HL-60 (cell line): ENCODE measurements at regions not wholly inside any gene's neighbourhood (a gene's known extent, or its start where the extent isn't known, plus 50 kb on each side); places are given as distances from the start of the nearest gene placed in this dataset.
"Not testable (repeated sequence)": the region's sequence is repeated elsewhere in the genome, so short reads cannot be mapped to it uniquely, and the experiment has no call there.

Experiments
- DNase-seq, 2 experiments: peaks; one replicate each; pipeline ENCODE4 v3.0.0-alpha.2; 2010 to 2020; ENCODE audit warnings: low read depth in 1 of 2, low spot score in 1 of 2
- H3K27ac ChIP-seq: fragments of 250-450 bp; sonication (Bioruptor Pico); replicated peaks from 2 replicates; pipeline ENCODE4 v1.5.1; 2020; ENCODE audit warnings: mild to moderate bottlenecking, moderate library complexity
- H3K27me3 ChIP-seq: fragments of 250-450 bp; sonication (Bioruptor Pico); 2 replicates; pipeline ENCODE4 v1.5.1; 2021; ENCODE audit warnings: mild to moderate bottlenecking, moderate library complexity; ENCODE audit not compliant: insufficient read depth, poor library complexity, severe bottlenecking
- H3K4me3 ChIP-seq: replicated peaks from 2 replicates; pipeline ENCODE4 v1.5.1; 2011; ENCODE audit warnings: mild to moderate bottlenecking, control low read depth, low read length; ENCODE audit not compliant: insufficient read depth
- CTCF ChIP-seq: IDR thresholded peaks from one replicate; pipeline ENCODE4 v1.5.1; 2011; ENCODE audit warnings: low read length, control low read depth, inconsistent platforms; ENCODE audit not compliant: insufficient read depth
- GABPA ChIP-seq: IDR thresholded peaks from 2 replicates; pipeline ENCODE4 v1.6.1; 2012; ENCODE audit warnings: low read depth
- POLR2AphosphoS5 ChIP-seq: IDR thresholded peaks from 2 replicates; pipeline ENCODE4 v1.6.1; 2012; ENCODE audit warnings: low read depth
- REST ChIP-seq: IDR thresholded peaks from 2 replicates; pipeline ENCODE4 v1.6.1; 2012; ENCODE audit warnings: low read depth; ENCODE audit not compliant: insufficient replicate concordance
- SPI1 ChIP-seq: IDR thresholded peaks from 2 replicates; pipeline ENCODE4 v1.6.1; 2012; ENCODE audit warnings: low read depth, mild to moderate bottlenecking, borderline replicate concordance

GRCh38 chr12:34109390-34109789, 87.1 kb downstream of the ALG10 start:
- Histone ChIP-seq H3K27ac (no peak overlapping the region), H3K27me3 (no peaks in the 10 kb centered on the region), H3K4me3 (no peak overlapping the region)
- TF ChIP-seq GABPA = no peak
- TF ChIP-seq POLR2AphosphoS5 = no peak
- no peak for TF ChIP-seq CTCF
- TF ChIP-seq REST = no peak
- no peak for TF ChIP-seq SPI1
- DNase-seq = no peak

- not testable (repeated sequence) for DNase-seq, H3K4me3 ChIP-seq, H3K27ac ChIP-seq, H3K27me3 ChIP-seq
Measured at GRCh38 chr12:34109909-34110531, 87.7 kb downstream of the ALG10 start.

GRCh38 chr12:34119366-34119765, 97.1 kb downstream of the ALG10 start:
- no peak for DNase-seq
- Histone ChIP-seq H3K27me3 (no peaks in the 10 kb centered on the region), H3K4me3 (no peak overlapping the region), H3K27ac (no peak overlapping the region)
- TF ChIP-seq CTCF (no peak), REST (no peak), POLR2AphosphoS5 (no peak), SPI1 (no peak), GABPA (no peak)

- no peak for DNase-seq
- no peak overlapping the region for H3K27ac ChIP-seq
- no peak overlapping the region for H3K4me3 ChIP-seq
- H3K27me3 ChIP-seq = no peaks in the 10 kb centered on the region
- TF ChIP-seq REST = no peak
- TF ChIP-seq POLR2AphosphoS5 = no peak
- no peak for TF ChIP-seq GABPA
- TF ChIP-seq SPI1 = no peak
- TF ChIP-seq CTCF = no peak
Measured at GRCh38 chr12:34121360-34121759, 99.1 kb downstream of the ALG10 start.
